MM.1S (cell line): ENCODE measurements at regions not wholly inside any gene's neighbourhood (a gene's known extent, or its start where the extent isn't known, plus 50 kb on each side); places are given as distances from the start of the nearest gene placed in this dataset.

ENCODE experiments used
- EZH2phosphoT487 ChIP-seq: fragments of 300-600 bp; sonication (generic); IDR thresholded peaks from 2 replicates; pipeline ENCODE4 v1.6.1; 2018; ENCODE audit warnings: antibody characterized with exemption, low read length
- TF ChIP-seq, protein P1 (sequence below): fragments of 300-600 bp; sonication (generic); IDR thresholded peaks from 2 replicates; pipeline ENCODE4 v1.5.1; 2016; ENCODE audit warnings: antibody characterized with exemption, low read length, mixed read lengths

- TF ChIP-seq, protein P1, sequence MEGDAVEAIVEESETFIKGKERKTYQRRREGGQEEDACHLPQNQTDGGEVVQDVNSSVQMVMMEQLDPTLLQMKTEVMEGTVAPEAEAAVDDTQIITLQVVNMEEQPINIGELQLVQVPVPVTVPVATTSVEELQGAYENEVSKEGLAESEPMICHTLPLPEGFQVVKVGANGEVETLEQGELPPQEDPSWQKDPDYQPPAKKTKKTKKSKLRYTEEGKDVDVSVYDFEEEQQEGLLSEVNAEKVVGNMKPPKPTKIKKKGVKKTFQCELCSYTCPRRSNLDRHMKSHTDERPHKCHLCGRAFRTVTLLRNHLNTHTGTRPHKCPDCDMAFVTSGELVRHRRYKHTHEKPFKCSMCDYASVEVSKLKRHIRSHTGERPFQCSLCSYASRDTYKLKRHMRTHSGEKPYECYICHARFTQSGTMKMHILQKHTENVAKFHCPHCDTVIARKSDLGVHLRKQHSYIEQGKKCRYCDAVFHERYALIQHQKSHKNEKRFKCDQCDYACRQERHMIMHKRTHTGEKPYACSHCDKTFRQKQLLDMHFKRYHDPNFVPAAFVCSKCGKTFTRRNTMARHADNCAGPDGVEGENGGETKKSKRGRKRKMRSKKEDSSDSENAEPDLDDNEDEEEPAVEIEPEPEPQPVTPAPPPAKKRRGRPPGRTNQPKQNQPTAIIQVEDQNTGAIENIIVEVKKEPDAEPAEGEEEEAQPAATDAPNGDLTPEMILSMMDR = no peak
- TF ChIP-seq EZH2phosphoT487 = no peak
Observed at GRCh38 chr5:85684351-85684750, 933.4 kb upstream of the COX7C start.
